NB4 (cell line): ENCODE measurements at regions not wholly inside any gene's neighbourhood (a gene's known extent, or its start where the extent isn't known, plus 50 kb on each side); places are given as distances from the start of the nearest gene placed in this dataset.

ENCODE experiments used
- DNase-seq: peaks from one replicate; pipeline ENCODE4 v3.0.0; 2010; ENCODE audit warnings: low read depth
- H3K4me3 ChIP-seq: one replicate; pipeline ENCODE4 v1.5.1; 2011; ENCODE audit warnings: mild to moderate bottlenecking, low read depth, low read length, moderate library complexity
- MYC ChIP-seq: IDR thresholded peaks from 2 replicates; pipeline ENCODE4 v1.6.1; 2011; ENCODE audit warnings: low read depth, low read length
- POLR2A ChIP-seq: IDR thresholded peaks from 2 replicates; pipeline ENCODE4 v1.6.1; 2011; ENCODE audit warnings: mild to moderate bottlenecking; ENCODE audit not compliant: insufficient read length; ENCODE audit errors: extremely low read depth
- TF ChIP-seq, protein P1 (sequence below): IDR thresholded peaks from one replicate; pipeline ENCODE4 v1.5.1; 2012; ENCODE audit warnings: low read depth, low read length
- TF ChIP-seq, protein P2 (sequence below): IDR thresholded peaks from 2 replicates; pipeline ENCODE4 v1.6.1; 2011; ENCODE audit warnings: low read depth, low read length

DNA sequence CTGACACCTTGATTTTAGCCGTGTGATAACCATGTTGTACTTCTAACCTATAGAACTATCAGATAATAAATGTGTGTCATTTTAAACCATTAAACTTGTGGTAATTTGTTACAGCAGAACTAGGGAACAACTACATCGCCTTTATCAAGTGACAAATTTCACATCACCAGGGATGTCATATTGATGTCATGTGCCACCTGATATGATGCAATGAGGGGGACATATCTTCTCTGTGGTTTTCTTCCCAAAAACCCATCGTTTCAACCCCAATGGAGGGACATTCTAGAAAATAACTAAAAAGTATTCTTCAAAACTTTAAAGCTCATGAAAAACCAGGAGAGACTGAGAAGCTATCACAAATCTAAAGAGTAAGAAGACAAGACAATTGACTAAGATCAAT is 212.2 kb downstream of the ETV1 start:
- DNase-seq = no peak
- no peak overlapping the region for H3K4me3 ChIP-seq
- TF ChIP-seq MYC = no peak
- TF ChIP-seq, protein P1, sequence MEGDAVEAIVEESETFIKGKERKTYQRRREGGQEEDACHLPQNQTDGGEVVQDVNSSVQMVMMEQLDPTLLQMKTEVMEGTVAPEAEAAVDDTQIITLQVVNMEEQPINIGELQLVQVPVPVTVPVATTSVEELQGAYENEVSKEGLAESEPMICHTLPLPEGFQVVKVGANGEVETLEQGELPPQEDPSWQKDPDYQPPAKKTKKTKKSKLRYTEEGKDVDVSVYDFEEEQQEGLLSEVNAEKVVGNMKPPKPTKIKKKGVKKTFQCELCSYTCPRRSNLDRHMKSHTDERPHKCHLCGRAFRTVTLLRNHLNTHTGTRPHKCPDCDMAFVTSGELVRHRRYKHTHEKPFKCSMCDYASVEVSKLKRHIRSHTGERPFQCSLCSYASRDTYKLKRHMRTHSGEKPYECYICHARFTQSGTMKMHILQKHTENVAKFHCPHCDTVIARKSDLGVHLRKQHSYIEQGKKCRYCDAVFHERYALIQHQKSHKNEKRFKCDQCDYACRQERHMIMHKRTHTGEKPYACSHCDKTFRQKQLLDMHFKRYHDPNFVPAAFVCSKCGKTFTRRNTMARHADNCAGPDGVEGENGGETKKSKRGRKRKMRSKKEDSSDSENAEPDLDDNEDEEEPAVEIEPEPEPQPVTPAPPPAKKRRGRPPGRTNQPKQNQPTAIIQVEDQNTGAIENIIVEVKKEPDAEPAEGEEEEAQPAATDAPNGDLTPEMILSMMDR = no peak

DNA sequence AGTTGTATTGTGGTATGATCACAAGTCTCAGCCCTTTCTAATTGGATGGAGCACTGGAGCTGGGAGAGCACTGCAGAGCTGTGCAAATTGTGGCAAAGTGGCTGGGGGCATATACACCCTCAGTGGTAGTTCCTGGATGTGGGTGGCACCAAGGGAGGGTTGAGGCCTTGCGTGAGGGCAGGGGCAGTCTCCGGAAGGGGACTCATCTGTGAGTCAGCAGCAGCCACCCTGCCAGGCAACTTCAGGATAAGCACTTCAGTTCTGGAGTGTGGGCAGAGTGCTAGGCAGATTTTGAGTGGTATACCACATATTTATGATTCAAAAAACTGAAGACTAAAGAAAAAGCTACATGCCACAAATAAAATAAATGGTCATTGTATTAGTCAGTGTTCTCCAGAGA is 210.5 kb downstream of the ETV1 start:
- DNase-seq = peak; percentile 41
- no peak overlapping the region for H3K4me3 ChIP-seq
- TF ChIP-seq, protein P1 = no peak
- TF ChIP-seq MYC (no peak), POLR2A (no peak)
- TF ChIP-seq, protein P2, sequence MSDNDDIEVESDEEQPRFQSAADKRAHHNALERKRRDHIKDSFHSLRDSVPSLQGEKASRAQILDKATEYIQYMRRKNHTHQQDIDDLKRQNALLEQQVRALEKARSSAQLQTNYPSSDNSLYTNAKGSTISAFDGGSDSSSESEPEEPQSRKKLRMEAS = no peak

DNA sequence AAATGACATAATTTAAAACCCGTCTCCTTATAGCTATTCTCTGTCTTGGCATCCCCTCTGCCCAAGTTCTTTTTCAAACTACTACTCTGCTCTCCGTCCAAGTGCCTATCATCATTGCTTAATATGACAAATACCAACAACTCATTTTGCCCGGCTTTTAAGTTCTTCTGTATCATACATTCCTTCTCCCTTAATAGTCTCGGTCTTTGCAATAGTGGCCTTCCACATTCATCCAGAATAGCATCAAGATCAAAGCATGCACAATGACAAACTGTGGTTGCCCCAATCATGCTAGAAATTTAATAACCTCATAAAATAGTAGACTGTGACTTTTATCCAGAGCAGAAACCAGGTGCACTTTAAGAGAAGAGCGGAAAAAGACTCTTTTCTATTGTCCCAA is 198.9 kb downstream of the ETV1 start:
- DNase-seq = no peak
- H3K4me3 ChIP-seq = no peak overlapping the region
- TF ChIP-seq POLR2A (no peak), MYC (no peak)
- TF ChIP-seq, protein P2 = no peak

DNA sequence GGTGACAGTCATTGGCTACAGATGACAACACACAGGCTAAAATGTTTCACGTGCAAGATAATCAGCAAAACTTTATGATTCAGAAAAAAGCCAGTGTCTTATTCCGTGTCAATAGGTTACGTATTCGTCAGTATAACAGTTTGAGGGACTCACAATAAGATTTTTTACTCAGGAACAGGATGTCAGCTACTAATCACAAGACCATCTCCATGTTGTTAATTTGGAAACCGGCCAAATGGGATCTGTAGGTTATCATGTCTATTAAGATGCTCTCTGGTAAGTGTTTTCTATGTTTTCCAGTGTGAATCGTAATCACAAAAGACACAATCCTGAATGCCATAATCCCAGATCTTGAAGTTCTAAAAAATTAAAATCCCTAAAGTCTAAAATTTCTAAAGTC is 197.3 kb downstream of the ETV1 start:
- no peak overlapping the region for H3K4me3 ChIP-seq
- DNase-seq = no peak
- TF ChIP-seq MYC (no peak), POLR2A (no peak)
- TF ChIP-seq, protein P1 = no peak
- TF ChIP-seq, protein P2 = no peak

DNA sequence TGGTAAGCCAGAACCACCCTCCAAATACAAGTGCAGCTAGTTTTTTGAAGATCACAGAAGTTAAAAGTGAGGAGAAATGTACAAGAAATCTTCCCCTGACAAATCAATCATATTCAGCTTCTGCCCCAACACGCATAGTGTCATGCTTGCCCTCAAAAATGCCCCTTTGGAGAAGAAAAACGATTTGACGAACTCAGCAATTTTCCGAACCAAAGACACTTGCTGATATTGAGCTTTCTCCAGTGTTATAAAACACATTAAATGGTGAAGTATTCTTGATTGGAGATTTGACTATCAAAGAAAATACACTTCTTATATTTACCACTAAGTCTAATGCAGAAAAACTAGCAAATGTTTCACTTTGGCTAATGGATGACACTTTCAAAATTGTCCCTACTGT is 195.5 kb downstream of the ETV1 start:
- DNase-seq = no peak
- TF ChIP-seq, protein P2 = no peak
- TF ChIP-seq, protein P1 = no peak
- no peak for TF ChIP-seq POLR2A
- TF ChIP-seq MYC = no peak
- no peak overlapping the region for H3K4me3 ChIP-seq

DNA sequence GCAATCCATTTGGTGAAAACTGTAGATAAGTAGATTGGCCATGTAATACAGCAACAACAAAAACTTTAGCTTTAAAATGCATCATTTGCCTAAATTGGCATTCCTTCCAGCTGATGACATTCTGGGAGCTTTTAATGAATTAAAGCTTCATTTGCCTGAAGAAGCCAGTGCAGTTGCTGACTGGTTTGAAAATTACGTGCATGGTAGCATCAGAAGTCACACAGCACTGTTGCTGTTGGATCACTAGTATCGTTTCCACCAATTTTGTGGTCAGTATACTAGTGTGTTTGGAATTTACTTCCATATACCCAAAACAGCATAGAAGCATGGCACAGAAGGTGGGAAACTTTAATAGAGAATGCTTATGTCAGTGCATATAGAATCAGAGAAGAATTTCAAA is 194.9 kb downstream of the ETV1 start:
- no peak overlapping the region for H3K4me3 ChIP-seq
- TF ChIP-seq POLR2A = no peak
- TF ChIP-seq, protein P2 = no peak
- TF ChIP-seq, protein P1 = no peak
- TF ChIP-seq MYC = no peak
- no peak for DNase-seq
